ENCODE measurements at regions not wholly inside any gene's neighbourhood (a gene's known extent, or its start where the extent isn't known, plus 50 kb on each side); places are given as distances from the start of the nearest gene placed in this dataset.

DNA sequence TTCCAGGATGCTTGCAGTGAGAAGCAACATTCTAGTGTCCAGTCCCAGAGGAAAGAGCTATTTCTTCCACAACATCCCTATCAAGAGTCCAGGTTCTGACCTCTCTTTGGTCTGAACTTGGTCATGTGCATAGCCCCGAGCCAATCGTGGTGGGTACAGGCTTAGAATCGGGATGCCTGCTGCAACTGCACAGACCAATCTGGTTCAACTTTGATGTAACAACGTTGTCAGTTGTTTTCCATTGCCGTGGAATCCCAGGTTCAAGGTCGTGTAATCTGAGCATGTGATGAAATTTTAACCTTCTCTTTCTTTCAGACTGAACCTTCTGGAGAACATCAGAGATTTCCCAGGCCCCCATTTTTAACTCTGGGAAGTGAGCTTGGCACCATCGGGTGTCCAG lies 130.5 kb downstream of the ANKRD60 start:
- Histone ChIP-seq H3K27me3 (ENCODE audit: insufficient read depth, low read depth, severe bottlenecking) (no peaks in the 10 kb centered on the region), H3K4me3 (ENCODE audit: low read depth, low read length) (no peak overlapping the region), H3K9me3 (ENCODE audit: severe bottlenecking) (no peaks in the 10 kb centered on the region), H3K36me3 (no peaks in the 10 kb centered on the region), H3K27ac (no peak overlapping the region)
- DNase-seq = no peak
- TF ChIP-seq, protein P1, sequence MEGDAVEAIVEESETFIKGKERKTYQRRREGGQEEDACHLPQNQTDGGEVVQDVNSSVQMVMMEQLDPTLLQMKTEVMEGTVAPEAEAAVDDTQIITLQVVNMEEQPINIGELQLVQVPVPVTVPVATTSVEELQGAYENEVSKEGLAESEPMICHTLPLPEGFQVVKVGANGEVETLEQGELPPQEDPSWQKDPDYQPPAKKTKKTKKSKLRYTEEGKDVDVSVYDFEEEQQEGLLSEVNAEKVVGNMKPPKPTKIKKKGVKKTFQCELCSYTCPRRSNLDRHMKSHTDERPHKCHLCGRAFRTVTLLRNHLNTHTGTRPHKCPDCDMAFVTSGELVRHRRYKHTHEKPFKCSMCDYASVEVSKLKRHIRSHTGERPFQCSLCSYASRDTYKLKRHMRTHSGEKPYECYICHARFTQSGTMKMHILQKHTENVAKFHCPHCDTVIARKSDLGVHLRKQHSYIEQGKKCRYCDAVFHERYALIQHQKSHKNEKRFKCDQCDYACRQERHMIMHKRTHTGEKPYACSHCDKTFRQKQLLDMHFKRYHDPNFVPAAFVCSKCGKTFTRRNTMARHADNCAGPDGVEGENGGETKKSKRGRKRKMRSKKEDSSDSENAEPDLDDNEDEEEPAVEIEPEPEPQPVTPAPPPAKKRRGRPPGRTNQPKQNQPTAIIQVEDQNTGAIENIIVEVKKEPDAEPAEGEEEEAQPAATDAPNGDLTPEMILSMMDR (IDR thresholded peaks at IDR 0.05; ENCODE audit: low read depth, low read length) = no peak

DNA sequence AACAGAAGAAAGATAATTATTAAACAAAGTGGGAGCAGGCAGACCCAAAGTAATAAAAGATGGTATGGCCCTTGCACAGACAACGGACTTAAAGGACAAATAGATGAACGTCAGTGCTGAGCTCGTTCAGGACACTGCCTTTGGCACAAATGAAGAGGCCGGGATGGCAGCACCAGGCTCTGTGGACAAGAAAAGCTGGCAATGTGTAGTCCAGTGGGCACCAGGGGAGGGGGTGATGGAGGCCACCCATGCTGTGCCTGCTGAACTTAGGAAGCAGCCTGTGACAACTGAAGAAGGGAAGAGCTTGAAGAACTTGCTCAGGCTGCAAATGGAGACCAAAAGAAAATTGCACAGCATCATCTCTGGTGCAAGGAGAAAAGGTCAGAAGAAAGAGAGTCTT lies 131.0 kb downstream of the ANKRD60 start:
- Histone ChIP-seq H3K27me3 (ENCODE audit: insufficient read depth, low read depth, severe bottlenecking) (no peaks in the 10 kb centered on the region), H3K9me3 (ENCODE audit: severe bottlenecking) (no peaks in the 10 kb centered on the region), H3K27ac (no peak overlapping the region), H3K36me3 (no peaks in the 10 kb centered on the region), H3K4me3 (ENCODE audit: low read depth, low read length) (no peak overlapping the region)
- TF ChIP-seq, protein P1 (IDR thresholded peaks at IDR 0.05; ENCODE audit: low read depth, low read length) = no peak
- DNase-seq = no peak

DNA sequence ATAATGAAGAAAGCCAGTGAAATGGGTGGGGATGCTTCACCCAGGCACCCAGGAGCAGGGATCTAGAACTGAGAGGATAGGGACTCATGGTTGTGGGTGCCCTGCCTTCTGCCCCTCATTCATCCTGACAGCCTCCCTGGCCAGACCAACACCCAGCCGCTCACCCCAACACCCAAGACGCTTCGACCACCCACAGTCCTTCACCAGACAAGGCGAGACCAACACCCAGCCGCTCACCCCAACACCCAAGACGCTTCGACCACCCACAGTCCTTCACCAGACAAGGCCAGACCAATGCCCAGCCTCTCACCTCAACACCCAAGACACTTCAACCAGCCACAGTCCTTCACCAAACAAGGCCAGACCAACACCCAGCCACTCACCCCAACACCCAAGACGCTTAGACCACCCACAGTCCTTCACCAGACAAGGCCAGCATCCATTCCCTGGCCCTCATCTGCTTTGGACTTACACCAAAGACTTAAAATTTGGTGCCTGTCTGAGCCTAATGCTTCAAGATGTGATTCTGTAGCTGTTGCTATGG lies 131.5 kb downstream of the ANKRD60 start:
- Histone ChIP-seq H3K36me3 (no peaks in the 10 kb centered on the region), H3K27me3 (ENCODE audit: insufficient read depth, low read depth, severe bottlenecking) (no peaks in the 10 kb centered on the region), H3K4me3 (ENCODE audit: low read depth, low read length) (no peak overlapping the region), H3K9me3 (ENCODE audit: severe bottlenecking) (no peaks in the 10 kb centered on the region), H3K27ac (no peak overlapping the region)
- DNase-seq = no peak
- TF ChIP-seq, protein P1 (IDR thresholded peaks at IDR 0.05; ENCODE audit: low read depth, low read length) = no peak

DNA sequence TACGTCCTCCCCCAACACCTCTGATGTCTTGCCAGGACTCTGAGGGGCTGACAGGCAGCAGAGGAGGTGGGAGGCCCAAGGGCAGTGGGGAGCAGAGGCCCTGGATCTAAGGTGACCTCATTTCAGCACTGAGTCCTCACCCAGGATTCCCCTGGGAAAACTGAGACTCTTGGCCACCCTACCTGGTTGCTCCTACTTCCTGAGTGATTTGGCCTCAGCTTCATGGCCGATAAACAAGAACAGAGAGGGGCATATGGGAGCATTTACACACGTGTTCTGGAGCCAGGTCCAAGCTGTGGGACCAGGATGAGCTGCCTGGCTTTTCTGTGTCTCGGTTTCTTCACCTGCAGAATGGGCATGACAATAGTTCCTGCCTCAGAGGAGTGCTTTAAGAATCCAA lies 133.8 kb downstream of the ANKRD60 start:
- Histone ChIP-seq H3K27me3 (ENCODE audit: insufficient read depth, low read depth, severe bottlenecking) (no peaks in the 10 kb centered on the region), H3K27ac (no peak overlapping the region), H3K4me3 (ENCODE audit: low read depth, low read length) (no peak overlapping the region), H3K36me3 (no peaks in the 10 kb centered on the region), H3K9me3 (ENCODE audit: severe bottlenecking) (no peaks in the 10 kb centered on the region)
- DNase-seq = no peak
- TF ChIP-seq, protein P1 (IDR thresholded peaks at IDR 0.05; ENCODE audit: low read depth, low read length) = no peak

DNA sequence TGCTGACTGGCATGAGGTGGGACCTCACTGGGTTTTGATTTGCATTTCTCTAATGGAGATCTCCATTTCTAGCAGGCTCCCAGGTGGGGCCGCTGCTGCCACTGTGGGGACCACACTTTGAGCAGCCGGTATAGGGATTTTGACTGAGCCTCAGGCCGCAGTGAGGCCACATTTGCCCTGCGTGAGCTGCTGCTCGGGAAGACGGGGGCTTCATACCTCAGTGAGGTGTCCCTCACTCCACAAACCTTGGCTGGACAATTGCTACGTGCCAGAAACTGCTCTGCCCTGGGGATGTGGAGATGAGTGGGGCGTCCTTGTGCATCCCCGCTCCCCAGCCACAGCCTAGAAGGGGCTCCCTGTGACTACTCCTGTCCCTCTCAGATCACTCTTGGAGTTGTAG lies 134.3 kb downstream of the ANKRD60 start:
- H3K4me3 ChIP-seq (ENCODE audit: low read depth, low read length) = no peak overlapping the region
- no peaks in the 10 kb centered on the region for H3K36me3 ChIP-seq
- no peak overlapping the region for H3K27ac ChIP-seq
- no peaks in the 10 kb centered on the region for H3K27me3 ChIP-seq (ENCODE audit: insufficient read depth, low read depth, severe bottlenecking)
- H3K9me3 ChIP-seq (ENCODE audit: severe bottlenecking) = no peaks in the 10 kb centered on the region
- no peak for DNase-seq
- TF ChIP-seq, protein P1 (IDR thresholded peaks at IDR 0.05; ENCODE audit: low read depth, low read length) = no peak

DNA sequence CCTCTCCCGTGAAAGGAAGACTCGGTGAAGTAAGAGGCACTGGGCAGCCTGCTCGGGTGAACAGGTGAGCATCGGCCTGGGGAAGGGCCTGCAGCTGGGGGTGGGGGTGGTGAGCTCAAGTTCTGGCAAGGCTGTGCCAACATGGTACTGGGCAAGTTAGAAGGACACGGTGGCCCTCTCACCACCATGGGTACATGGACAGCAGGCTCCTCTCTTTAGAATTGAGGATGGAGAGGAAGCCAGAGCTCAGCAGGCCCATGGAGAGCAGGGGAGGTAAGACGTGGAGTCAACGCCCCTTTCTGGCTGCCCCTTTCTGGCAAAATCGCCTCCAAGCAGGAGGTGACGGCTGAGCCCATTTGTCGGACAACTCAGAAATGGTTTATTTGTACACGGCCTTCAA lies 135.6 kb downstream of the ANKRD60 start:
- Histone ChIP-seq H3K4me3 (ENCODE audit: low read depth, low read length) (no peak overlapping the region), H3K36me3 (no peaks in the 10 kb centered on the region), H3K27ac (no peak overlapping the region), H3K27me3 (ENCODE audit: insufficient read depth, low read depth, severe bottlenecking) (no peaks in the 10 kb centered on the region), H3K9me3 (ENCODE audit: severe bottlenecking) (no peaks in the 10 kb centered on the region)
- TF ChIP-seq, protein P1 (IDR thresholded peaks at IDR 0.05; ENCODE audit: low read depth, low read length) = no peak
- no peak for DNase-seq

Measured in WERI-Rb-1 (cell line).